Activated T-cell treated with anti-CD3 and anti-CD28 coated beads for 48 hours (primary cell): ENCODE measurements at regions not wholly inside any gene's neighbourhood (a gene's known extent, or its start where the extent isn't known, plus 50 kb on each side); places are given as distances from the start of the nearest gene placed in this dataset.

ENCODE experiments used
- DNase-seq: peaks from one replicate; pipeline ENCODE4 v3.0.0-alpha.2; 2020; ENCODE audit warnings: low read depth

GRCh38 chr18:78656346-78656925, 323.2 kb upstream of the SALL3 start:
- no peak for DNase-seq

DNA sequence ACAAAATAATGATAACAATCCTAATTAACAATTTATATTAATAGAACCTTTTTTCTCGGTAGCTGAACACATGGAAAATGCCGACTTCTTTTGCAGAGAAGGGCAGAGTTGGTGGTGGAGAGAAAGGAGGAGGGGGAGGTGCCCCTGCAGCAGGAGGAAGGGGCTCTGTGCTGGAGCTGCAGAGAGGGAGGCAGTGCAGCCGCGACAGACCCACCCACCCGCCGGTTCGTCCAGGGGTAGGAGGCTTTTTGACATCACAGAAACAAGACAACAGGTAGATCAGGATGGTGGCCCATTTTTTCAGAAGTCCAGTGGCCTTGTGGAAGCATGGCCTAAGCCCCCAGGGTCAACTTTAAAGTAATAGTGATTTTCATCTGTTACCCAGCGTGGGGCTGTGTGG, 321.1 kb upstream of the SALL3 start:
- no peak for DNase-seq

GRCh38 chr18:78659057-78659456, 320.6 kb upstream of the SALL3 start:
- no peak for DNase-seq

DNA sequence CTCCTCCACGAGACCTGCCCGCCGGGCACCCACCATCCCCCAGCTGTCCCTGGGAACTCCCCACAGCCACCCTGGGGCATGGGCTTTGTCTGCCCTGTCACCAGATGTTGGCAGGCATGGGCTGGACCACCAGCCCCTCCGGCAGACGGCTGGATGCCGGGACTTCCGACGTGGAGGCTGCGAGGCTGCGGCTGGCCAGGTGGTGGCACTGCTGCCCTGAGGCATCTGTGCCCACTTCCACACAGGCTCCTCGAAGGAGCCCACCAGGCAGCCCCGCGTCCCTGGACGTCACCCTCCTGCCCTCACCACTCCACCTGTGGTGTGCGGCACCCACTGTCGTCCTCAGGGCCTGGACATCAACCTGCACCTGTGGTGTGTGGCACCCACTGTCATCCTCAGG, 319.9 kb upstream of the SALL3 start:
- DNase-seq: peak; percentile 9

GRCh38 chr18:78660311-78660710, 319.3 kb upstream of the SALL3 start:
- DNase-seq: no peak

DNA sequence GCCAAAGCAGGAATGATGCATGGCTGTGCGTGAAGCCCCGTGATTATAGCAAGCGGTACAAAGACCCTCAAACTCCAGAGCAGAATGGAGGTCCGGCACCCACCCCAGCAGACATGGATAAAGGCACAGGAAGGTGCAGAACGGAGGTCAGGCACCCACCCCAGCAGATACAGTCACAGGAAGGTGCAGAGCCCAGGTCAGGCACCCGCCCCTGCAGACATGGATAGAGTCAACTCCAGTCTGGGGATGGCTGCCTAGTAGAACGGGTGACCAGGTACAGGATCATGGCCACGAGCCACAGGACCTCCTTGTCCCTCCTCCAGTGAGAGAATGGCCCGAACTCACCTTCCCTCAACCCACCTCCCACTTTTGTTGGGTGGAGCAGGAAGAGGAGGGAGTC, 318.3 kb upstream of the SALL3 start:
- no peak for DNase-seq

DNA sequence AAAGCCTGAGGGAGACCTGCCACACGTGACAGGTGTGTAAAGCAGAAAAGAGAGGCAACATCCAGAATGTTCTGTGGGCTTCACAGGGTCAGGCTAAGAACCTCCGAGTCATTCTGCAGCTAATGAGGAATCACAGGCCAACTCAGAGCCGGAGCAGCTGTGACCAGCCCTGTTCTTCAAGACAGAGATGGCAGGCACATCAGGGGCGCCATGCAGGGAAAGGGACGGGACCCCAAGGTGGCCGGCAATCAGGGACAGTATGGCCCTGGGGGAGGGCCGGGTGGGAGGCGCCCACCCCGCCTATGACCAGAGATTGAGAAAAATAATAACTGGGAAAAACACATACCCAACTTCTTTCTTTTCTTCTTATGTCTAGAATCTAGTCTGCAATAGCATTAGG, 316.7 kb upstream of the SALL3 start:
- DNase-seq: no peak

DNA sequence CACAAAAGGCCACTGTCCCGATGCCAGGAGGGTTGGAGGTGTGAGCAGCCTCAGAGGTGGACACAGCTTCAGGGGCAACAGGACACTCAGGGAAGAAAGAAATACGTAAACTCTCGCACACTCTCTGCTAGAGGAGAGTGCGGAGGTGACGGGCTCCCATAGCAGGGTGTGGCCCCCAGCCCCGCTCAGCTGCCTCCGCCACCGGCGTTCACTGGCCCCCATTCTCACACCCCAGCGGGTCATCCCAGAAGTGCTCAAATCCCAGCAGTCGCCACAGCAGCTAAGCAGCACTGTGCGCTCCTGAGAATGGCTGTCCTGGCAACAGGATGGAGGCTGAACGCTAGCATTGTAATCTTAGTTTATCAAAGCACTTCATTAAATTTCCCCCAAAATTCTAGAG, 315.6 kb upstream of the SALL3 start:
- no peak for DNase-seq

GRCh38 chr18:78664848-78665247, 314.8 kb upstream of the SALL3 start:
- DNase-seq: no peak

GRCh38 chr18:78665644-78666043, 314.0 kb upstream of the SALL3 start:
- no peak for DNase-seq

GRCh38 chr18:78666666-78667335, 312.8 kb upstream of the SALL3 start:
- DNase-seq: no peak

DNA sequence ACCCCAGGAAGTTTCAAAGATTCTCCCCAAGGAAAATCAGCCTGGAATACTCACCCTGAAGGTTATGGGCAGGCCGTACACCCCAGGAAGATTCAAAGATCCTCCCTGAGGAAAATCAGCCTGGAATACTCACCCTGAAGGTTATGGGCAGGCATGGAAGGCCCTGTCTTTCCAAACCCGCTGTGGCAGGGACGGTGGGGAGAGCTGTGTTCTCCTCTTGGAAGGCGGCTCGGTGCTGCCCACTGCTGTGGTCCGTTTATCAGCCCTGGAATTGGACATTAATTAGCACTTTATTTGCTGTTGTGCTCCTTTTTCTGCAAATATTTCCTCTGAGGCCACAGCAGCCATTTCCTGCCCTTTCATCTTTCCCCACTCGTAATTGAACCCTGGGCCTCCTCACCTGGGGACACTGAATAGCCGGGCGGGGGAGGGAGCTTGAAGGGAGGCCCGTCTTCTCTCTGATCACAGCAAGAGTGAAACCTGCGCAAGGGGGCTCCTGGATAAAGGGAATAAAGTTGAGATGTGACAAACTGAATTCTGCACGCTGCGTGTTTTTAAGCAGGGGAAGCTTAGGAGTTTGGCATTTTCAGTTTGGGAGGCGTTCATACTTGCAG, 308.7 kb upstream of the SALL3 start:
- no peak for DNase-seq

DNA sequence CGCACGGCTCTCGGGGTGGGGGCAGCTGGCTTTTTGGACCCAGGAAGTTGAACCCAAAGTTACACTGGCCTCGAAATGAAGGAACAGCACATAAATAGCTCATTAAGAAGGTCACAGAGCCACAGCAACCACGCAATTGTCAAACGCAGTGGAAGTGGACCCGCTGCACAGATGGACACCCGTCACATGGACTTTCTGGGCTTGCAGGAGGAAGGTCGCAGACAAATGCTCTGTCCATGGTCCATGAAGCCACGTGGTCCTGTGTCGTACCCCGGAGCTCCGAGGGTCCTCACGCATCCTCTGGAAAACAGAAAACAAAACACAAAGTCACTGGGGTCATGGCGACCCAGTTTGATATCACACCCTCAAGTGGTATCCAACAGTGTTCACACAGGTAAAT, 308.1 kb upstream of the SALL3 start:
- no peak for DNase-seq

- no peak for DNase-seq
These were observed 306.7 kb upstream of the SALL3 start for GRCh38 chr18:78672862-78673446.

DNA sequence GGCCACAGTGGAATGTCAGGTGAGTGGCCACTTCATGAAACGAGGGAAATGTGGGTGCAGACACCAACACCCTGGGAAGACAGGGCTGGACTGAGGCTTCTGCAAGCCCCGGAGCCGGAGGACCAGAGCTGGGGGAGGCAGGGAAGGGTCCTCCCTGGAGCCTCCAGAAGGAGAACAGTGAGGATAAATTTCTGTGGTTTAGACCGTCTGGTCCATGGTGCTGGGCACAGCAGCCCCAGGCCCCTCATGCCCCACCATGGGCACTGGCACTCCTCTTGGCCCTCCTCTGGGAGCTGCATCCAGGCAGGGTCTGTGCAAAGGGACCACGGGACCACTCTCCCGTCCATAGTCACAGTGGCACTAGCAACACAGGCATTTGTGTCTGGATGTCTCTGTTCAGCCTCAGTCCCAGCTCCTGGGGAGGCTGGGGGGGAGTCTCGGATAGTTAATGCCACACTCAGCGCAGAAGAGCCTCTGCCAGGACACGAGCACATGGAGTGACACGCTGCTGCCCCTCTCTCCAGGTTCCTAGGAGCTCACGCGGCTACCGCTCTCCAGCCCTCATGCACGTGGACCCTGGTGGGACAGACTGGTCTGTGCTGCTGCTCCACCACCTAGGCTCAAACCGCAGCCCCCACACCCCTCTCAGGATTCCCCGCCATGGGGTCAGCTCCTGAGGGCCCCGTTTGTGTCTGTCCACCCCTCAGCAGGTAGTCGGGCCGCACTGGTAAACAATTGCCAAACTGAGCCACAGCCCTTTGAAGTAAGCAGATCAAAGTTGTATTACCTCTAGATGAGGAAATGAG, 305.9 kb upstream of the SALL3 start:
- DNase-seq: no peak

- no peak for DNase-seq
These were observed 304.4 kb upstream of the SALL3 start for GRCh38 chr18:78675231-78675630.

- DNase-seq: no peak
These were observed 302.8 kb upstream of the SALL3 start for GRCh38 chr18:78676622-78677482.

- no peak for DNase-seq
These were observed 301.9 kb upstream of the SALL3 start for GRCh38 chr18:78677483-78678317.

DNA sequence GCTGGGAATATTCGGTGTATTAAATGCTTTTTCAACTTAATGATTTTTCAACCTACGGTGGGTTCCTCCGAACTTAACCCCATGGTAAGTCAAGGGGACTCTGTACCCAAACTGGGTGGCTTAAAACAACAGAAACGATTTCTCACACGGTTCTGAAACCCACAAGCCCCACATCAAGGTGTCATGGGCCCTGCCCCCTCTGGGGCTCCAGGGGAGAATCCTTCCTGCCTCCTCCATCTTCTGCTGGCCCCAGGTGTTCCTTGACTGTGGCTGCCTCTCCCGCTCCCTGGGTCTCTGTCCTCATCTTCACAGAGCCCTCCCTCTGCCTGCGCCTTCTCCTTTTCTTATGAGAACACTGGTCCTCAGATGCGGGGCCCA, 301.3 kb upstream of the SALL3 start:
- no peak for DNase-seq

DNA sequence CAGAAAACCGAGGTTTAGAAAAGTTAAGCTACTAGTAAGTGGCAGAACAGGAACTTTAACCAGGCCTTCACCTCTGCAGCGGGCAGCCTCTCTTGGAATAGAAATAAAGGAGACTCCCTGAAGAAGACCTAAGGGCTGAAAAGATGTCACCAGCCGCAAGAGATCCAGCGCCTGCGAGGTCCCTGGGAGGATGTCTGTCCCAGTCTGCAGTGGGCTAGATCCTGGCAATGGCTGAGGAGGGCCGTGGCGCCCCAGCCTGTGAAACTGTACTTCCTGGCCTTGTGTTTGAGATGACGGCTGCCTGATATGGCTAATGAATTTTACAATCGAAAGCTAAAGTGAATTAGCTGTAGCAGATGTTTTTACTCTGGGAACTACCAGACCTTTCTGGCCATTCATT, 300.6 kb upstream of the SALL3 start:
- no peak for DNase-seq
